Adrenal gland (tissue), 9 donors: ENCODE measurements at regions not wholly inside any gene's neighbourhood (a gene's known extent, or its start where the extent isn't known, plus 50 kb on each side); places are given as distances from the start of the nearest gene placed in this dataset.

Experiments used
- DNase-seq, 7 donors: peaks; one replicate each; pipeline ENCODE4 v3.0.0-alpha.2; 2019 to 2020
- H3K27ac ChIP-seq, 5 donors: fragments of 200-600 bp; sonication (generic) in 4 of 5; 1 replicate in 3 of 5; 2 replicates in 2 of 5; pipeline versions ENCODE4 v1.5.1 to v1.8.0; 2016 to 2020; ENCODE audit warnings: mild to moderate bottlenecking in 1 of 5
- H3K27me3 ChIP-seq: fragments of 200-600 bp; 2 replicates; pipeline ENCODE4 v1.8.0; 2021
- H3K36me3 ChIP-seq, 2 donors: fragments of 200-600 bp; replicated peaks in 1 of 2; 1 replicate in 1 of 2; 2 replicates in 1 of 2; pipeline versions ENCODE4 v1.5.1 to v1.8.0; 2018 to 2022
- H3K4me1 ChIP-seq, 2 donors: fragments of 200-600 bp; replicated peaks in 1 of 2; 1 replicate in 1 of 2; 2 replicates in 1 of 2; pipeline versions ENCODE4 v1.5.1 to v1.8.0; 2018 to 2021
- H3K4me3 ChIP-seq, 4 donors: fragments of 200-600 bp; sonication (generic) in 3 of 4; one replicate each; pipeline ENCODE4 v1.5.1; 2016 to 2018
- H3K9me3 ChIP-seq, 3 donors: fragments of 200-600 bp; sonication (generic) in 1 of 3; replicated peaks in 1 of 3; 1 replicate in 2 of 3; 2 replicates in 1 of 3; pipeline versions ENCODE4 v1.5.1 to v1.8.0; 2016 to 2021
- CTCF ChIP-seq, 6 experiments: fragments of 450-650 bp in 4 of 6; fragments of 200-600 bp in 2 of 6; sonication (generic) in 1 of 6; IDR thresholded peaks; 1 replicate in 5 of 6; 2 replicates in 1 of 6; pipeline versions ENCODE4 v1.5.1 to v1.8.0; 2016 to 2021; ENCODE audit warnings: antibody characterized with exemption in 6 of 6, mild to moderate bottlenecking in 2 of 6, moderate library complexity in 1 of 6
- POLR2A ChIP-seq, 2 donors: fragments of 450-650 bp; IDR thresholded peaks; one replicate each; pipeline ENCODE4 v1.6.1; 2017; ENCODE audit warnings: antibody characterized with exemption in 2 of 2, mild to moderate bottlenecking in 2 of 2, moderate library complexity in 1 of 2
- WGBS, 4 donors: extraction: QIAGEN DNeasy Blood & Tissue Kit in 2 of 4; methylation state at CpG; one replicate each; pipeline versions ENCODE4 v1.1.5 to v1.1.7; 2013 to 2017; 5-methylcytosine and 5-hydroxymethylcytosine counted together
- intact Hi-C, 2 donors: fragments of 100-400 bp; cut with DNase I; formaldehyde crosslinking; loops; one replicate each; pipeline versions ENCODE4 v1.14.1 to v1.15.0; 2022 to 2023
- donor health status: healthy with polysubstance abuse.
- donor health status: Bipolar disorder and iron deficiency.
- donor health status: DM: yes; HTN: yes; CAD: no.
- donor health status: DM: no; HTN: no; CAD: no.
- donor health status: DM: no; HTN: no; CAD: no.

GRCh38 chr5:54678737-54679136, 161.2 kb downstream of the SNX18 start:
- TF ChIP-seq POLR2A (IDR thresholded peaks at IDR 0.05) (no peak), CTCF (IDR thresholded peaks at IDR 0.05) (no peak)
- Histone ChIP-seq H3K27me3 (no peaks in the 10 kb centered on the region), H3K9me3 (no peaks in the 10 kb centered on the region), H3K4me3 (no peak overlapping the region), H3K27ac (no peak overlapping the region), H3K36me3 (no peaks in the 10 kb centered on the region), H3K4me1 (no peaks in the 10 kb centered on the region)
- 68 to 76% (median 75%) methylated on average over 3 of the region's 3 CpGs for WGBS, 4 donors
- intact Hi-C loops = no loop called here
- DNase-seq = no peak

DNA sequence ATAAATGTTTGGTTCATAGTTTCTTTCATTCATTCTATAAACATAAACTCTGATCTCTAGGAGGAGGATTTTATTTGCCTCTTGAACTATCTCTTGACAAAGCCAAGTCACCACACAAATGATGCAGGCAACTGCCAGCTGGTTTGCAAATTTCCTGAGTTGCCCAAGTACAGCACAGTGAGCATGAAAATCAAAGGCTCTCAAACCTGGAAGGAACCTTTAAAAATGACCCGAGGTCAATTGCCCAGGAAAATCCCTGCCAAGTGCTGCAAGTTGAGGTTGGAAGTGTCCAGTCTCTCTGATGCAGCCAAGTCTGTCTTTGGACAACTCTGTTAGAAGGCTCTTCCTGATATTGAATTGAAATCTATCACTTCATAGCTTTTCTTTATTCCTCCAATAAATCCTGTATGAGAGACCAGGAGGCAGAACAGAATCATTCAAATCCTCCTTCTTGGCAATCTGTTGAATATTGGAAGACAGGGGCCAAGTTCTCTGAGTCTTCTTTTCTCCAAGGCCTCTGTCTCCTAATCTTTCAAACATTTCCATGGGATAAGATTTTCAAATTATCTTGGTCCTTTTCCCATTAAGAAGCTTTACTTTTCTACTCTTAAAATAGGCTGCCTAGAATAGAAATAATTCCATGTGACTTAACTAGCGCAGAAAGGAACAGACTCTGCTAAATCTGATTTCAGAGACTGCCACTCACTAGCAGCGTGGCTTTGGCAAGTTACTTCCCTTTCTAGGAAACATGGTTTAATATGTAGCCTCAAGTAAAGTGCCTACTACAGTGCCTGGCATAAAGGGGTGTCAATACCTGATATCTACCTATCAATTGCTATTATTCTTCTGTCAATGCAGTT, 159.2 kb downstream of the SNX18 start:
- Histone ChIP-seq H3K4me3 (no peak overlapping the region), H3K4me1 (peaks cover 0 to 8% of the 10 kb centered on the region in 2 donors), H3K9me3 (no peaks in the 10 kb centered on the region), H3K27ac (no peak overlapping the region), H3K36me3 (no peaks in the 10 kb centered on the region), H3K27me3 (no peaks in the 10 kb centered on the region)
- TF ChIP-seq POLR2A (IDR thresholded peaks at IDR 0.05) = no peak
- TF ChIP-seq CTCF (IDR thresholded peaks at IDR 0.05) = no peak
- WGBS, 4 donors = 61 to 68% (median 66%) methylated on average over 3 of the region's 3 CpGs
- DNase-seq = no peak
- intact Hi-C loops = no loop called here

DNA sequence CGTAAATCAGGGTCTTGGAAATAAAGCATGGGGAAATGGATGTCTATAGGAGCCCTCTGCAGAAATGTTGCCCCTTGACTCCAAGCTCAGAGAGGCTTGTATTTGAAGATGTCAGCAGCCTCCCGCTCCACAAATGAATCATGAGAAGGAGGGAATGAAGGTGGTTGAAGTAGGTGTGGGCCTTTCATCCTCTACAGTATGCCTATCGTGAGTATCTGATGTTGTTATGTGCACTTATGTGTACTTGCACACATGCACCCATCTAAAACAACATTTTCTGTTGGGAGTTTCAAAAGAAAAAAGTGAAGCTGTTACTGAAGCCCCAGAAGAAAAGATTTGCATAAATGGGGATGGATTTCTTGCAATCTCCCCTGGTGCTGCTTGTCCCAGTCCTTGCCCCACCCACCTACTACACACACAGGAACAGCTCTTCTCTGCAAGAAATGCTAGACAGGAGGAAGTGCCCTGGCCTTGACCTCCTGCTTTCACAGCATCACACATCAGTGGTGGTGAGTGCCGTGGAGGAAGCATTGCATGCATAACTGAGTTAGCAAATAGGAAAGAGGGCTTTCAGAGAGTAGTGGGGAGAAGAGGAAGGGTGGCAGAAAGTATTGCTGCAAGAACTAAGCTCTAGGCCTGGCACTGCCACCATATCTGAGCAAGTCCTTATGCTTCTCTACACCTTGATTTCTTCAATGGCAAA, 156.1 kb downstream of the SNX18 start:
- Histone ChIP-seq H3K4me1 (peaks cover 0 to 8% of the 10 kb centered on the region in 2 donors), H3K4me3 (no peak overlapping the region), H3K27ac (peak overlapping the region in 2 of 5 donors; percentile 0 to 37), H3K27me3 (no peaks in the 10 kb centered on the region), H3K36me3 (no peaks in the 10 kb centered on the region), H3K9me3 (no peaks in the 10 kb centered on the region)
- TF ChIP-seq POLR2A (IDR thresholded peaks at IDR 0.05) (no peak), CTCF (IDR thresholded peaks at IDR 0.05) (no peak)
- intact Hi-C loops = no loop called here
- 66 to 76% (median 71%) methylated on average over 4 of the region's 4 CpGs for WGBS, 4 donors
- peak; percentile 38 to 86 (median 71) for DNase-seq

DNA sequence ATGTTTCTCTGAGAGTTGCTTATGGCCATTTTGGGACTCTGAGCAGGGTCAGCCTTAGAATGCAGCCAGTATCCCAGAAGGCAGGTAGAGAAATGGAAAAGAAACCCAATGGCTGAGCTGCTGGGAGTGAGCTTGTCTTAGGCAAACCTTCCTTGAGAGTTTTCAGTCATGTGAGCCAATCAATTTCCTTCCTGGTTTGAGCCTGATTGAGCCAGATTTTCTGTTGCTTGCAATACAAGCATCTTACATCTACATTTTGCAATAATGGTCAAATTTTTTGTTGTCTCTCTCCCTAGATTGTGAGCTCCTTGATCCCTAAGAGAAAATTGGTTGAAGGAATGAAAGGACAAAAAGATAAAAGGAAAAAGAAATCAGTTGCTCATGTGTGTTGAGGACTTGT, 155.3 kb downstream of the SNX18 start:
- H3K9me3 ChIP-seq = no peaks in the 10 kb centered on the region
- peaks cover 0 to 8% of the 10 kb centered on the region in 2 donors for H3K4me1 ChIP-seq
- no peak overlapping the region for H3K4me3 ChIP-seq
- no peaks in the 10 kb centered on the region for H3K36me3 ChIP-seq
- DNase-seq = no peak
- H3K27me3 ChIP-seq = no peaks in the 10 kb centered on the region
- peak overlapping the region in 1 of 5 donors; percentile 0 for H3K27ac ChIP-seq
- no peak for TF ChIP-seq CTCF (IDR thresholded peaks at IDR 0.05)
- no peak for TF ChIP-seq POLR2A (IDR thresholded peaks at IDR 0.05)
- intact Hi-C loops = no loop called here
